Fibroblast of pulmonary artery (primary cell): ENCODE measurements at regions not wholly inside any gene's neighbourhood (a gene's known extent, or its start where the extent isn't known, plus 50 kb on each side); places are given as distances from the start of the nearest gene placed in this dataset.

Source experiments
- DNase-seq: peaks from one replicate; pipeline ENCODE4 v3.0.0-alpha.2; 2010; ENCODE audit warnings: low read depth
- H3K4me3 ChIP-seq: replicated peaks from 2 replicates; pipeline ENCODE4 v1.5.1; 2011; ENCODE audit warnings: low read depth, mild to moderate bottlenecking, control low read depth, low read length, moderate library complexity
- TF ChIP-seq, protein P1 (sequence below): IDR thresholded peaks from 2 replicates; pipeline ENCODE4 v1.5.1; 2011; ENCODE audit warnings: mild to moderate bottlenecking, control low read depth, low read length, inconsistent platforms; ENCODE audit errors: missing control alignments

DNA sequence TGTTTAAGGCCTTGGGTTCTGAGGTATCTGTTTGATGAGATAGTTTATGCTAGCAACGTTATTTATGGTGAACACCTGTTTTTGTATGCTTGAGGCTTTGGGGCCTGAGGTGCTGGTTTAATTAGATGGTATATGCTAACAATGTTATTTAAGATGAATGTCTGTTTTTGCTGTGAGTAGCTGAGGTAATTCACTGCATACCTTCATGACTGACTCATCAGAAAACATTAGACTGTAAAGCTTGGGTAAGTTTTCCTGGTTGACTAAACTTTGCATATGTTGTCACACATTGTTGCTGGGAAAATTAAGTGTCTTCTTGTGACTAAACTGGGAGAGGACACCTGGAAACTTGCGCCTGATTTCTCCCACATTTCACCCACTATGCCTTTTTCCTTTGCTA, 1026.6 kb downstream of the RAPGEF2 start:
- TF ChIP-seq, protein P1, sequence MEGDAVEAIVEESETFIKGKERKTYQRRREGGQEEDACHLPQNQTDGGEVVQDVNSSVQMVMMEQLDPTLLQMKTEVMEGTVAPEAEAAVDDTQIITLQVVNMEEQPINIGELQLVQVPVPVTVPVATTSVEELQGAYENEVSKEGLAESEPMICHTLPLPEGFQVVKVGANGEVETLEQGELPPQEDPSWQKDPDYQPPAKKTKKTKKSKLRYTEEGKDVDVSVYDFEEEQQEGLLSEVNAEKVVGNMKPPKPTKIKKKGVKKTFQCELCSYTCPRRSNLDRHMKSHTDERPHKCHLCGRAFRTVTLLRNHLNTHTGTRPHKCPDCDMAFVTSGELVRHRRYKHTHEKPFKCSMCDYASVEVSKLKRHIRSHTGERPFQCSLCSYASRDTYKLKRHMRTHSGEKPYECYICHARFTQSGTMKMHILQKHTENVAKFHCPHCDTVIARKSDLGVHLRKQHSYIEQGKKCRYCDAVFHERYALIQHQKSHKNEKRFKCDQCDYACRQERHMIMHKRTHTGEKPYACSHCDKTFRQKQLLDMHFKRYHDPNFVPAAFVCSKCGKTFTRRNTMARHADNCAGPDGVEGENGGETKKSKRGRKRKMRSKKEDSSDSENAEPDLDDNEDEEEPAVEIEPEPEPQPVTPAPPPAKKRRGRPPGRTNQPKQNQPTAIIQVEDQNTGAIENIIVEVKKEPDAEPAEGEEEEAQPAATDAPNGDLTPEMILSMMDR, result no peak
- H3K4me3 ChIP-seq, result no peak overlapping the region
- DNase-seq, result peak; percentile 0

DNA sequence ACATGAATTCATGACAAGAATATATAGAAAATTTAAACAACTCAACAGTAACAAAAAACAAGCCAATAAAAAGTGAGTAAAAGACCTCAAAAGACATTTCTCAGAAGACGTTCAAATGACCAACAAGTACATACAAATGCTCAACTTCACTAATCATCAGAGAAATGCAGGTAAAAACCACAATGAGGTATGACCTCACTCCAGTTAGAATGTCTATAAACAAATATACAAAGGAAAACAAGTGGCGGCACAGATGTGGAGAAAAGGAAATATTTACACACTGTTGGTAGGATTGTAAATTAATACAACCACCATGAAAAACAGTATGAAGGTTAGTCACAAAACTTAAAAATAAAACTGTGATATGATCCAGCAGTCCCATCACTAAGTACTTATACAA, 1033.1 kb downstream of the RAPGEF2 start:
- TF ChIP-seq, protein P1, result no peak
- no peak for DNase-seq
- H3K4me3 ChIP-seq, result no peak overlapping the region

DNA sequence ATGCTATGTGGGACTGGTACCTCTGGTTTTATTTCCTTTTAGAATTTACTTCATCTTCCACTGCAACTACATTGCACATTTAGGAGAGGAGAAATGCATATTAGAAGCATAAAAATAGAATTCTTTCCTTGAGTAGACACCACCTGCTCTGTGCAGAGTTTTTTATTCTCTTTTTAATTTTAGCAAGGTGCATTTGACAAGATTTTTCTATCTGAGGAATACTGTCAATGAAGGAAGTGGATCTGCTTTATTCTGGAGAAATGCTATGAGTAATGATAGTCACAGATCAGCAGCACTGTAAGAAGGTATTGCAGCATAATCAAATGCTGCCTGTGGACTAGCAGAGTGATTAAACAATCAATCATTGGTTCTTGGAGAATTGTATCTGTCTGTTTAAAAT, 1038.3 kb downstream of the RAPGEF2 start:
- no peak for DNase-seq
- TF ChIP-seq, protein P1, result no peak
- no peak overlapping the region for H3K4me3 ChIP-seq

DNA sequence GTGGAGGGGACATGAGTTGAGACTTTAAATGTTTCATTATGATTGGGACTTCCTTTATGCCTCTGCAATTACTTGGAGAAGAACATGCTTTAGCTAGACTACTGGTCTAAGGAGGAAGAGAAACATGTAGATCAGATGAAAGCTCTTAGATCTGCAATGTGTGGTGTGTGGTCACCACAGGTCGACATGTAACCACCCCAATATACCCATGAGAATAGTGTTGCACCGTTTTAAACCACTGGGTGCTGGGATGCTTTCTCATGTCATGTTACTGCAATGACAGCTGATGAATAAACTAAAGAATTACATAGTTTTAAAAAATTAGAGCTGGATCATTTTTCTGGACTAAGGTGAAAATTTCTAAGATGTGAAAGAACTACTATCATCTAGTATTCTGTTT, 1039.7 kb downstream of the RAPGEF2 start:
- TF ChIP-seq, protein P1, result no peak
- H3K4me3 ChIP-seq, result no peak overlapping the region
- DNase-seq, result no peak

DNA sequence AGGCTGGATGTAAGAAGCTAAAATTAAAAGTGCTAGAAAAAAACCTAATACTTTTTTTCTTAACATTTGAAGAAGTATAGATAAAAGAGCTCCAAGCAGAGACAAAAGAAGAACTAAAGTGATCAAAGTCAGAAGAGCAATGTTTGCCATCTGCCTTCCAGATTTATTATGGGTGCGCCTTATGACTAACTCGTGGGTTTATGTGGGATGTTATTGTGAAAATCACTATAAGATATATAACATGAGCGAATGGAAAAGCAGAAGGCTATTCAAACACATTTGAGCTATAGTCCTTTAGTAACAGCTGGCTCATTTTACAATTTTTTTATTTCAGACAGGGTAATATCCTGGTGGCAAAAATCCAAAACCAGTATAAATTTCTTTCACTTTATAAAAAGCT, 1040.7 kb downstream of the RAPGEF2 start:
- TF ChIP-seq, protein P1, result no peak
- no peak overlapping the region for H3K4me3 ChIP-seq
- no peak for DNase-seq

DNA sequence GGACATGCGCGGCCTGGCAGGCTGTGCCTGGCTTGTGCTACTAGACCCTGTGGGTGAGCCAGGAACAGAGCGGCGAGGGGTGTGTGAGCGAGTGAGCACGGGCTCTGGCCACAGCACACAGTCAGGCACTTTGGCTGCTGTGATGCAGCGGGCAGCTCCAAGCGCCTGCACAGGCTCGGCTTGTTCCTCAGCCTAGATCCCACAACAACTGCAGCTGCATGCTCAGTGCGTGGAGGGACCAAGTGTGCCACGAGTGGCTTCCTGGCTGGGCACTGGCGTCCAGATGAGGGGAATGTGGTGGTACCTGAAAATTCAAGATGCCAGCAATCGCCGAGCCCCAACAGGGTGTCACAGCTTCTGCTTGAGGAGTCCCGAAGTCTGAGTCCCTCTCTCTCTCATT, 1056.6 kb downstream of the RAPGEF2 start:
- TF ChIP-seq, protein P1, result no peak
- no peak overlapping the region for H3K4me3 ChIP-seq
- DNase-seq, result no peak

DNA sequence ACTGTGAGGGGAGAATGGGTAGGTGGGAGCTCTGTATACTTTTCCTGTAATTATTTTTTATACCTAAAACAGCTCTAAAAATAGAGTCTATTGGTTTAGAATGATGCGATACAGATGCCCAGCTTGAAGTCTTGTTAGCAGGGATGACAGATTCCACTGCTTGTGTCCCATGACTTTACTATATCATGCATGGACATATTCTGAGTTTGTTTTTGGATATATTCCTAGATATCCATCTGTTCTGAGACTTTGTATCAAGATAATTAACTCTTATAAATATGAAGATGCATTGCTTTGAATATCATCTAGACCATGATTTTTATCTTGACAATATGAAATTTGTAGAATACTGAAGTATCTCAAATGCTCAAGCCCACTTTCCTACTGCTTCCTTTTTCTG, 1058.1 kb downstream of the RAPGEF2 start:
- no peak for DNase-seq
- no peak overlapping the region for H3K4me3 ChIP-seq
- TF ChIP-seq, protein P1, result no peak
